HAP-1 (cell line): ENCODE measurements at regions not wholly inside any gene's neighbourhood (a gene's known extent, or its start where the extent isn't known, plus 50 kb on each side); places are given as distances from the start of the nearest gene placed in this dataset.
"Not testable (repeated sequence)": the region's sequence is repeated elsewhere in the genome, so short reads cannot be mapped to it uniquely, and the experiment has no call there.

Experiments
- DNase-seq, 2 experiments: peaks; one replicate each; pipeline ENCODE4 v3.0.0-alpha.2; 2016 to 2020; ENCODE audit warnings: low spot score in 2 of 2
- H3K27me3 ChIP-seq: fragments of 250-450 bp; sonication (Bioruptor Pico); 2 replicates; pipeline ENCODE4 v1.5.1; 2020; ENCODE audit warnings: low read depth, mild to moderate bottlenecking, moderate library complexity
- H3K36me3 ChIP-seq: fragments of 250-450 bp; sonication (Bioruptor Pico); replicated peaks from 2 replicates; pipeline ENCODE4 v1.5.1; 2020; ENCODE audit warnings: mild to moderate bottlenecking
- H3K4me1 ChIP-seq: fragments of 250-450 bp; sonication (Bioruptor Pico); 2 replicates; pipeline ENCODE4 v1.5.1; 2020; ENCODE audit warnings: mild to moderate bottlenecking
- H3K4me3 ChIP-seq: fragments of 250-450 bp; sonication (Bioruptor Pico); 2 replicates; pipeline ENCODE4 v1.5.1; 2020; ENCODE audit warnings: mild to moderate bottlenecking, moderate library complexity
- H3K9me3 ChIP-seq: fragments of 250-450 bp; sonication (Bioruptor Pico); 2 replicates; pipeline ENCODE4 v1.5.1; 2020; ENCODE audit warnings: mild to moderate bottlenecking, moderate library complexity
- in situ Hi-C: fragments of 300-500 bp; cut with MboI; formaldehyde crosslinking; loops from 3 replicates; pipeline ENCODE4 v1.14.3; 2020; ENCODE audit warnings: low sequenced_read_pairs, inconsistent platforms, mixed read lengths

DNA sequence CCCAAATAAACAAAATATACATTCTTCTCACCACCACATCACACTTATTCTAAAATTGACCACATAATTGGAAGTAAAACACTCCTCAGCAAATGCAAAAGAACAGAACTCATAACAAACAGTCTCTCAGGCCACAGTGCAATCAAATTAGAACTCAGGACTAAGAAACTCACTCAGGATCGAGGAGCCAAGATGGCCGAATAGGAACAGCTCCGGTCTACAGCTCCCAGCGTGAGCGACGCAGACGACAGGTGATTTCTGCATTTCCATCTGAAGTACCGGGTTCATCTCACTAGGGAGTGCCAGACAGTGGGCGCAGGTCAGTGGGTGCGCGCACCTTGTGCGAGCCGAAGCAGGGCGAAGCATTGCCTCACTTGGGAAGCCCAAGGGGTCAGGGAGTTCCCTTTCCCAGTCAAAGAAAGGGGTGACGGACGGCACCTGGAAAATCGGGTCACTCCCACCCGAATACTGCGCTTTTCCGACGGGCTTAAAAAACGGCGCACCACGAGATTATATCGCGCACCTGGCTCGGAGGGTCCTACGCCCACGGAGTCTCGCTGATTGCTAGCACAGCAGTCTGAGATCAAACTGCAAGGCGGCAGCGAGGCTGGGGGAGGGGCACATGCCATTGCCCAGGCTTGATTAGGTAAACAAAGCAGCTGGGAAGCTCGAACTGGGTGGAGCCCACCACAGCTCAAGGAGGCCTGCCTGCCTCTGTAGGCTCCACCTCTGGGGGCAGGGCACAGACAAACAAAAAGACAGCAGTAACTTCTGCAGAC is 183.2 kb downstream of the ETV1 start:
- not testable (repeated sequence) for H3K9me3 ChIP-seq, H3K4me3 ChIP-seq, DNase-seq

DNA sequence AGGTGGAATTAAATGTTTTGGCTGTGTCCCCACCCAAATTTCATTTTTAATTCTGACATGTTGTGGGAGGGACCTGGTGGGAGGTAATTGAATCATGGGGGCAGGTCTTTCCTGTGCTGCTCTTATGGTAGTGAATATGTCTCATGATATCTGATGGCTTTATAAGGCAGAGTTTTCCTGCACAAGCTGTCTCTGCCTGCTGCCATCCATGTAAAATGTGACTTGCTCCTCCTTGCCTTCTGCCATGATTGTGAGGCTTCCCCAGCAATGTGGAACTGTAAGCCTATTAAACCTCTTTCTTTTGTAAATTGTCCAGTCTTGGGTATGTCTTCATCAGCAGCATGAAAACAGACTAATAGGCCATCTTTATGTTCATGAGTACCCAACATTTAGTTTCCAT is 172.2 kb downstream of the ETV1 start:
- H3K9me3 ChIP-seq, in situ Hi-C loops, H3K4me1 ChIP-seq, H3K4me3 ChIP-seq, H3K27me3 ChIP-seq, DNase-seq, H3K36me3 ChIP-seq: not testable (repeated sequence)

More for the DNA sequence above, 183.2 kb downstream of the ETV1 start:
- in situ Hi-C loops, H3K4me1 ChIP-seq, H3K36me3 ChIP-seq, H3K27me3 ChIP-seq: not testable (repeated sequence)

DNA sequence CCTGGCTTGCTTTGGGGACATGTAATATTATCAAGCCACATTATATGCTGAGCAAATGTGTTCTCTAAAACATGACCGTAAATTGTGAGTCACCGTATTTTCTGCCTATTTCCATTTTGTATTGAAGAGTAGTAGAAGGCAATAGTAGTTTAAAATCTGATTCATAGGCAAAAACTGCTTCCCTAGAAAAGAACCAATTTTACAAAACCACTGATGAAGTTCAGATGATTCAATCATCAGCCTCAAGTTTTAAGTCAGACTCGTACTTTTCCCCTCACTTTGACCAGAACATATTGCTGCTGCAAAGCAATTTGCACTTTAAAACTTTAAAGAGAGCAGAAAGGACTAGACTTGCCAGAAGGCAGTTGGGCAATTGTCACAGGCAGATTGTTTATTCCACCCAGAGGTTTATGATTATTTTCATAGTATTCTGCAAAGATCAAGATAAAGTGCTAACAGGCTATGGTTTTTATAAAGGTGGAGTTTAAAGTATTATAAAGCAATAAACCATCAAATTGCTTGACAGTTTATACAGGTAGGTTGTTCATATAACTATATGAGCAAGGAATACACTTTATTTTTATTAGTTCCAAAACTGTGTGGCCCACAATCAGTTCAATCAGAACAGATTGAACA is 168.2 kb downstream of the ETV1 start:
- Histone ChIP-seq H3K4me3 (no peak overlapping the region), H3K27me3 (no peaks in the 10 kb centered on the region), H3K4me1 (no peaks in the 10 kb centered on the region), H3K9me3 (no peaks in the 10 kb centered on the region), H3K36me3 (no peaks in the 10 kb centered on the region)
- DNase-seq, result no peak
- in situ Hi-C loops, result no loop called here

DNA sequence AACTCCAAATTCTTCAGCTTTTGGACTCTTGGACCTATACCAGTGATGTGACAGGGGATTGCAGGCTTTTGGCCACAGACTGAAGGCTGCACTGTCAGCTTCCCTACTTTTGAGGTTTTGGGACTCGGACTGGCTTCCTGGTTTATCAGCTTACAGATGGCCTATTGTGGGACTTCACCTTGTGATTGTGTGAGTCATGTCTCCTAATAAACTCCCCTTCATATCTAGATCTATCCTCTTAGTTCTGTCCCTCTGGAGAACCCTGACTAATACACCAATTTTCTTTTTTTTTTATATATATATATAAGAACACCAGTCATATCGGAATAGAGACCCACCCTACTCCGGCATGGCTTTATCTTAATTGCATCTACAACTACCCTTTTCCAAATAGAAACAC is 166.8 kb downstream of the ETV1 start:
- in situ Hi-C loops, result no loop called here
- DNase-seq, result no peak

DNA sequence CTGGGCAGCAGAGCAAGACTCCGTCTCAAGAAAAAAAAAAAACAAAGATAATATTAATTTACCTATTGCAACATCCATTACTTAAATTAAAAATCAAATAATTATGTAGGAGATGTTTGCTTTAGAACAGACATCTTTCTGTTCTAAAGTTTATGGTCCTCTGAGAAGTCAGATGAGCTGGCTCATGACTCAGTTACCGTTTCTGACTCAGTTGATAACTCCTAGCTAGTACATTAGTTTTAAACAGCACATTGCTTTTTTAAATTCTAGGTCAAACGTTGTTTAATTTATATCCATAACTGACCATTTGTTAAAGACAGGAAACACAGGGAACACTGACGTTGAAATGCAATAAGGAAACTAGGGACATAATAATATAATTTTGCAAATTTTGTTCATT is 162.7 kb downstream of the ETV1 start:
- DNase-seq, result no peak
- in situ Hi-C loops, result no loop called here

More for the DNA sequence above, 166.8 kb downstream of the ETV1 start:
- peaks cover 1% of the 10 kb centered on the region for H3K4me1 ChIP-seq
- no peaks in the 10 kb centered on the region for H3K27me3 ChIP-seq
- no peaks in the 10 kb centered on the region for H3K36me3 ChIP-seq
- no peaks in the 10 kb centered on the region for H3K9me3 ChIP-seq
- no peak overlapping the region for H3K4me3 ChIP-seq

DNA sequence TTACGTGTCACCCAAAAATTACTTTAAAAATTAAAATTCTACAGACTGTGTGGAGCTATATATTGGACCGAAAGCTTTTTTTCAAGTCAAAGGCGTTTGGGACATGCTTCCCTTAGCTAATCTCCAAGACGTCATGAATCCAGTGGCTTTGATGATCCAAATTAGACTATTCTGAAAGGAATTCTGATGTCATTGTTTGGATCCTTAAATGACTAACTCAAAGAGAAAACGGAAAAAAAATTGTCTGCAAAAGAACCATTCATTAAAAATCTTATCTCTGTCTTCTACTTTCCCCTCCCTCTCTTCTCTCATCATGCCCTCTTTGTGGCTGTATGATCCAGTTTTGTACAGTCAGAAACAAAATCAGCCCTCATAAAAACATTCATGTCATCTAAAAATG is 161.8 kb downstream of the ETV1 start:
- in situ Hi-C loops, result no loop called here
- Histone ChIP-seq H3K4me1 (peaks cover 20% of the 10 kb centered on the region), H3K36me3 (no peaks in the 10 kb centered on the region), H3K27me3 (no peaks in the 10 kb centered on the region), H3K9me3 (no peaks in the 10 kb centered on the region), H3K4me3 (no peak overlapping the region)
- no peak for DNase-seq

More for the DNA sequence above, 162.7 kb downstream of the ETV1 start:
- Histone ChIP-seq H3K4me1 (peaks cover 20% of the 10 kb centered on the region), H3K36me3 (no peaks in the 10 kb centered on the region), H3K4me3 (no peak overlapping the region), H3K9me3 (no peaks in the 10 kb centered on the region), H3K27me3 (no peaks in the 10 kb centered on the region)

DNA sequence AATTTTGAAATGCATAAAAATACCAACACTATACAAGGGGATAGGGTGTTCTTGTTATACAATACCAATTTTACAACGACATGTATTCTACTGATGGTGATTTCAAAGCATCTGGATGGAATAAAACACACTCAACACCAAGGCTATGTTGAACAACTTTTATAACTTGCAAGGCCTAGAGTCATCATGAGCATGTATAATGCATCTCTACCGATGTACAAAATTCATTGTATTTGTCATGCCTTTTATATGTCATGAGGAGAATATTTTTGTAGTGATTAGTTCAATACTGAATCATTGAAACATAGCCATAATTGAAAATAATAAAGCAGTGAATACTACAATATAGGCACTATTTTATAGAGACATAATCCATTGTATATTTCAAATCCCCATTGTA is 160.2 kb downstream of the ETV1 start:
- H3K36me3 ChIP-seq, result no peaks in the 10 kb centered on the region
- H3K9me3 ChIP-seq, result no peaks in the 10 kb centered on the region
- no peak for DNase-seq
- peaks cover 23% of the 10 kb centered on the region for H3K4me1 ChIP-seq
- H3K4me3 ChIP-seq, result no peak overlapping the region
- H3K27me3 ChIP-seq, result no peaks in the 10 kb centered on the region
- in situ Hi-C loops, result no loop called here

DNA sequence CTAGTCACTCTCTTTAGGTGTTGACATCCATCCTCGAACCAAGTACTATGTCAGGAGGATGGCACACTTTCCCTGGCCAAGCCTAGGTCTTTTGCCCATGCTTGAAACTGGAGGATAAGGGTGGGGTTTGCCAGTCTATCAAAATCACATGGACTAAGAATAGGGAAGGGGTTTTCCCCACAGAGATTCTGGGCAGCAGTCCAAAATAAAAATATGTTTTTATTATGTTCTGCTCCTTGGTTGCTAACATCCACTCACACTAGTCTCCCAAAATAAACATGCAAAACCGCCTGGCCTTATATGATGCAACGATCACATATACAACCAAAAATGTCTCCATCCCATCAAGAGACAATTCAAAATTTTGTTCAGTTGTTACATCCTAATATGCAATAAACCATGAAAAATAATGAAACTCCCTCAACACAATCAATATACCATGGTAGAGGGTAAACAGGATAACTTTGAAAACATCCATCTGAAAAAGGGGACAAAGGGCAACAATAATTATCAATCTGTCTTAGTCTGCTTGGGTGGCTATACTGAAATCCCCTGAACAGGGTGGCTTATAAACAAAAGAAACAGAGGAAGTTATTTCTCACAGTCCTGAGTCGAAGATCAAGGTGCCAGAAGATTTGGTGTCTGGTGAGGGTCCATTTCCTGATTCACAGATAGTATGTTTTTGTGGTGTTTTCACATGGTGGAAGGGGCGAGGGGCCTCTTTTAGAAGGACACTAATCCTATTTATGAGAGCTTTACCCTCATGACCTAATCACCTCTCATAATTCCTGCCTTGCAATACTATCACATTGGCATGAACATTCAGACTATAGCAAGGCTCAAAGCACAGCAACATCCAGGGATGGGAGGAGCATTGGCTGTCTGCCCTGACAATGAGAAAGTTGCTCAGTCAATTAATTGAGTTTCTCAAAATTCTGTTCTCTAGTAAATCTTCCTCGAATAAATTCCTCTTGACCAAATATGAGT is 159.3 kb downstream of the ETV1 start:
- no peaks in the 10 kb centered on the region for H3K9me3 ChIP-seq
- in situ Hi-C loops, result no loop called here
- no peaks in the 10 kb centered on the region for H3K36me3 ChIP-seq
- H3K4me1 ChIP-seq, result peaks cover 23% of the 10 kb centered on the region
- H3K4me3 ChIP-seq, result no peak overlapping the region
- no peak for DNase-seq
- no peaks in the 10 kb centered on the region for H3K27me3 ChIP-seq

DNA sequence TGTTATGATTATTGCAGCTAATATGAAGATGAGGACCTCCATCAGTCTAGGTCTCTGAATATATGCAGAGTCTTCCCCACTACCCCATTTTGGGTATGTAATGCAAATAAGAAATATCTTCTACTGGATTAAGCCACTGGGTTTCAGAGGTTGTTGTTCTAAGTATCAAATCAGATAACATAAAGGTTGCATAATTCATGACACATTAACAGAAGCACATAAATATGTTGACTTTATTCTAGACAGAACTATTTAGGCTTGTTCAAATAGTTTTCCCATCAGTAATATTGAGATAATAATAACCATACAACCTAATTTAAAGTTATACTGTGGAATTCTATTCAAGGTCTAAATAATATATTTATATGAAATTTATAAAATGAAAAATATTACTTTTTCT is 157.1 kb downstream of the ETV1 start:
- no peaks in the 10 kb centered on the region for H3K9me3 ChIP-seq
- no peaks in the 10 kb centered on the region for H3K36me3 ChIP-seq
- no peak for DNase-seq
- peaks cover 23% of the 10 kb centered on the region for H3K4me1 ChIP-seq
- H3K27me3 ChIP-seq, result no peaks in the 10 kb centered on the region
- H3K4me3 ChIP-seq, result no peak overlapping the region
- in situ Hi-C loops, result no loop called here

DNA sequence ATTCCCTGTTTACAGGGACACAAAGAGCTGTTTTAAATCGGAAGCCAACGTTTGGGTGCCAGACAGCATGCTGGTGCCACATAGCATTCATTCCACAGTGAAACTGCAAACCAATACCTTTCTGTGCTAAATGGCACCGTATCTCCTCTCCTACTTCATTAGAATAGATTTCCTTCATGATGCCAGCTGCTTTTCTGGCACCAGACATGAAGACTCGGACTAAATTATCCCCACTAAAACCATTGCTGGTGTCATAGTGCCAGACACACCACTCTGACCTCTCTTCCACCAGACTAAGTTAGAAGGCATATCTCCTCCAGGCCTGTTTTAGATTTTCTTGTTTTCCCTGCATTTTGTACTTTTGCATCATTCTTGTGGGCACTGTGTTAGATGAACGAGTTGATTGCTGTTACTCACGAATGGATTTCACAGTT is 155.1 kb downstream of the ETV1 start:
- Histone ChIP-seq H3K4me3 (no peak overlapping the region), H3K36me3 (no peaks in the 10 kb centered on the region), H3K9me3 (no peaks in the 10 kb centered on the region), H3K4me1 (peaks cover 9% of the 10 kb centered on the region), H3K27me3 (no peaks in the 10 kb centered on the region)
- in situ Hi-C loops, result no loop called here
- no peak for DNase-seq

DNA sequence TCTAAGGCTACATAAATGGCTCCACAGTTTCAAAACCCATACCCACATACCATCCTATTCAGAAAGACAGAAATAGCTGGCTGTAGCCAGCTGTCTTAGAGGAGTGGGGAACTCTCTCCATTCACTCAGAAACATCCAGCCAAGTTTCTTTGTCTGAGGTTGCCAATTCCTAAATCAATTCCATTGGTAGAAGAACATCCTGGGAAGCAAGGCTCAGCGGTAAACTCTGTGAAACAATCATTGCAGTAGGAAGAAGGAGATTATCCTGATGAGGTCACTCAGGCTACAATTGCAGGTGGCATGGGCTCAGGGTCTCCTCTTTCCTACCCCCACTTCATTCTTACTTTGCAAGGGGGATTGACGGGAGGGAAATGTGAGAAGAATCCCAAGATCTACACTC is 154.0 kb downstream of the ETV1 start:
- Histone ChIP-seq H3K4me1 (peaks cover 6% of the 10 kb centered on the region), H3K4me3 (no peak overlapping the region), H3K9me3 (no peaks in the 10 kb centered on the region), H3K27me3 (no peaks in the 10 kb centered on the region), H3K36me3 (no peaks in the 10 kb centered on the region)
- in situ Hi-C loops, result no loop called here
- DNase-seq, result no peak

DNA sequence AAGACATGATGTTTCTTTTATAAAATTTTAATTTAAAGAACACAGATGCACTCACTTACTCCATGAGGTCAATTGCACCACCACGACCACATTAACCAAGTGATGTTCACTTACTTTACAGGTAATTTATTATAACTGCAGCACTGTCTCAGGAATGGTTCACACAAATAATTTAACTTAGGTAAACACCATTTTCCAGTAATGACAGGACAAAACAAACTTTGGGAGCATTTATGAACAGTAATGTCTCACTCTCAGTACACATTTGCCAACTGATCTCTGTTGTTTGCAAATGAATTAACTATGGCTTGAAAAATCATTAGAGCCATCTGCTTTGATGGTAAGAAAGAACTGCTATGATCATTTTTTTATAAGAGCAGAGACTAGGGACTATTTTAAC is 150.4 kb downstream of the ETV1 start:
- no peaks in the 10 kb centered on the region; the same call in 1 of the 2 replicates for H3K4me1 ChIP-seq
- DNase-seq, result no peak

More for the DNA sequence above, 150.4 kb downstream of the ETV1 start:
- Histone ChIP-seq H3K4me3 (no peak overlapping the region), H3K36me3 (no peaks in the 10 kb centered on the region), H3K9me3 (no peaks in the 10 kb centered on the region), H3K27me3 (no peaks in the 10 kb centered on the region)
- in situ Hi-C loops, result no loop called here
